ENCODE measurements at regions not wholly inside any gene's neighbourhood (a gene's known extent, or its start where the extent isn't known, plus 50 kb on each side); places are given as distances from the start of the nearest gene placed in this dataset.

GRCh38 chr16:85363427-85363826 lies 249.7 kb upstream of the GSE1 start:
- Histone ChIP-seq H3K4me1 (ENCODE audit: control insufficient read depth, low read length) (peaks cover 27% of the 10 kb centered on the region), H3K27me3 (ENCODE audit: control insufficient read depth, low read length) (peaks cover 4% of the 10 kb centered on the region; the same call in 1 of the 2 replicates), H3K9me2 (replicated peaks; ENCODE audit: control insufficient read depth, low read length) (no peaks in the 10 kb centered on the region), H3F3A (ENCODE audit: control insufficient read depth, insufficient read depth) (no peaks in the 10 kb centered on the region), H3K4me2 (ENCODE audit: low read length) (no peak overlapping the region), H4K20me1 (ENCODE audit: control insufficient read depth, insufficient read depth, low read depth, low read length) (no peaks in the 10 kb centered on the region), H3K36me3 (ENCODE audit: control insufficient read depth, low read length) (no peaks in the 10 kb centered on the region), H3K4me3 (ENCODE audit: low read length) (no peak overlapping the region), H3K27ac (ENCODE audit: low read depth, low read length) (no peak overlapping the region), H3K79me2 (ENCODE audit: control insufficient read depth, low read length) (no peaks in the 10 kb centered on the region), H3K9me3 (ENCODE audit: control insufficient read depth, insufficient read depth, low read length) (no peaks in the 10 kb centered on the region)
- TF ChIP-seq EZH2phosphoT487 (IDR thresholded peaks at IDR 0.05; ENCODE audit: borderline replicate concordance, low read length): no peak
- no peak for TF ChIP-seq CTCF (IDR thresholded peaks at IDR 0.05; ENCODE audit: low read depth, low read length, poor library complexity, severe bottlenecking)

- H3K4me3 ChIP-seq (ENCODE audit: low read length): no peak overlapping the region
- H4K20me1 ChIP-seq (ENCODE audit: control insufficient read depth, insufficient read depth, low read depth, low read length): no peaks in the 10 kb centered on the region
- H3K9me2 ChIP-seq (replicated peaks; ENCODE audit: control insufficient read depth, low read length): no peaks in the 10 kb centered on the region
- H3K27ac ChIP-seq (ENCODE audit: low read depth, low read length): no peak overlapping the region
- peaks cover 4% of the 10 kb centered on the region; the same call in 1 of the 2 replicates for H3K27me3 ChIP-seq (ENCODE audit: control insufficient read depth, low read length)
- H3K9me3 ChIP-seq (ENCODE audit: control insufficient read depth, insufficient read depth, low read length): no peaks in the 10 kb centered on the region
- no peak overlapping the region for H3K4me2 ChIP-seq (ENCODE audit: low read length)
- H3K36me3 ChIP-seq (ENCODE audit: control insufficient read depth, low read length): no peaks in the 10 kb centered on the region
- no peak for TF ChIP-seq EZH2phosphoT487 (IDR thresholded peaks at IDR 0.05; ENCODE audit: borderline replicate concordance, low read length)
- no peak for TF ChIP-seq CTCF (IDR thresholded peaks at IDR 0.05; ENCODE audit: low read depth, low read length, poor library complexity, severe bottlenecking)
- H3K4me1 ChIP-seq (ENCODE audit: control insufficient read depth, low read length): peaks cover 25% of the 10 kb centered on the region
- no peaks in the 10 kb centered on the region for H3K79me2 ChIP-seq (ENCODE audit: control insufficient read depth, low read length)
- H3F3A ChIP-seq (ENCODE audit: control insufficient read depth, insufficient read depth): no peaks in the 10 kb centered on the region
Measured at GRCh38 chr16:85363881-85364280, 249.2 kb upstream of the GSE1 start.

- Histone ChIP-seq H4K20me1 (ENCODE audit: control insufficient read depth, insufficient read depth, low read depth, low read length) (no peaks in the 10 kb centered on the region), H3K27ac (ENCODE audit: low read depth, low read length) (no peak overlapping the region), H3K36me3 (ENCODE audit: control insufficient read depth, low read length) (no peaks in the 10 kb centered on the region), H3K79me2 (ENCODE audit: control insufficient read depth, low read length) (no peaks in the 10 kb centered on the region), H3K4me1 (ENCODE audit: control insufficient read depth, low read length) (peaks cover 19% of the 10 kb centered on the region), H3F3A (ENCODE audit: control insufficient read depth, insufficient read depth) (no peaks in the 10 kb centered on the region), H3K27me3 (ENCODE audit: control insufficient read depth, low read length) (peaks cover 2% of the 10 kb centered on the region; the same call in 1 of the 2 replicates), H3K4me2 (ENCODE audit: low read length) (no peak overlapping the region), H3K4me3 (ENCODE audit: low read length) (no peak overlapping the region), H3K9me3 (ENCODE audit: control insufficient read depth, insufficient read depth, low read length) (no peaks in the 10 kb centered on the region), H3K9me2 (replicated peaks; ENCODE audit: control insufficient read depth, low read length) (no peaks in the 10 kb centered on the region)
- TF ChIP-seq CTCF (IDR thresholded peaks at IDR 0.05; ENCODE audit: low read depth, low read length, poor library complexity, severe bottlenecking) (no peak), EZH2phosphoT487 (IDR thresholded peaks at IDR 0.05; ENCODE audit: borderline replicate concordance, low read length) (no peak)
Measured at GRCh38 chr16:85364323-85365040, 248.6 kb upstream of the GSE1 start.
